PC-3 (cell line): ENCODE measurements at regions not wholly inside any gene's neighbourhood (a gene's known extent, or its start where the extent isn't known, plus 50 kb on each side); places are given as distances from the start of the nearest gene placed in this dataset.

Source experiments
- EZH2 ChIP-seq: fragments of 300-600 bp; sonication (generic); IDR thresholded peaks from one replicate; pipeline ENCODE4 v1.6.1; 2017; ENCODE audit warnings: antibody characterized with exemption, mild to moderate bottlenecking, low read length; ENCODE audit not compliant: unreplicated experiment
- TF ChIP-seq, protein P1 (sequence below): fragments of 300-600 bp; sonication (generic); conservative IDR thresholded peaks from 2 replicates; pipeline ENCODE4 v1.5.1; 2017; ENCODE audit warnings: antibody characterized with exemption, low read depth, mild to moderate bottlenecking, low read length

DNA sequence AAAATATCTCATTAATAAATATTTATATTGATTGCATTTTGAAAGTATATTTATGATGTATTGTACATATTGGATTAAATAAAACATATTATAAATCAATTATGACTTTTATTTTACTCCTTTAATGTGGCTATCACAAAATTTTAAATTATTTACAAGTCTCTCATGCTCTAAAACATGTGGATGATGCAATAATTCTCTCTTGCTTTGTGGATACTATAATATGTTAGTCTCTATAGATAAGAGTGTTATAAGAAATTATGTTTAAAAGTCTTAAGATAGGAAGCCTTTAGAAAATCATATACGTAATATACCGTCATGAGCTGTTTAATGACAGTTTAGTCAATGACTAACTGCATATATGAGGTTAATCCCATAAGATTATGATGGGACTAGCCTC is 547.4 kb upstream of the ALCAM start:
- TF ChIP-seq, protein P1, sequence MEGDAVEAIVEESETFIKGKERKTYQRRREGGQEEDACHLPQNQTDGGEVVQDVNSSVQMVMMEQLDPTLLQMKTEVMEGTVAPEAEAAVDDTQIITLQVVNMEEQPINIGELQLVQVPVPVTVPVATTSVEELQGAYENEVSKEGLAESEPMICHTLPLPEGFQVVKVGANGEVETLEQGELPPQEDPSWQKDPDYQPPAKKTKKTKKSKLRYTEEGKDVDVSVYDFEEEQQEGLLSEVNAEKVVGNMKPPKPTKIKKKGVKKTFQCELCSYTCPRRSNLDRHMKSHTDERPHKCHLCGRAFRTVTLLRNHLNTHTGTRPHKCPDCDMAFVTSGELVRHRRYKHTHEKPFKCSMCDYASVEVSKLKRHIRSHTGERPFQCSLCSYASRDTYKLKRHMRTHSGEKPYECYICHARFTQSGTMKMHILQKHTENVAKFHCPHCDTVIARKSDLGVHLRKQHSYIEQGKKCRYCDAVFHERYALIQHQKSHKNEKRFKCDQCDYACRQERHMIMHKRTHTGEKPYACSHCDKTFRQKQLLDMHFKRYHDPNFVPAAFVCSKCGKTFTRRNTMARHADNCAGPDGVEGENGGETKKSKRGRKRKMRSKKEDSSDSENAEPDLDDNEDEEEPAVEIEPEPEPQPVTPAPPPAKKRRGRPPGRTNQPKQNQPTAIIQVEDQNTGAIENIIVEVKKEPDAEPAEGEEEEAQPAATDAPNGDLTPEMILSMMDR: no peak
- no peak for TF ChIP-seq EZH2
